Activated CD8-positive, alpha-beta memory T cell treated with anti-CD3 and anti-CD28 coated beads, Interleukin-2, amount 10 ng/mL, durations not matched to agents 7 days and 5 days (primary cell): ENCODE measurements at regions not wholly inside any gene's neighbourhood (a gene's known extent, or its start where the extent isn't known, plus 50 kb on each side); places are given as distances from the start of the nearest gene placed in this dataset.

Experiments
- ATAC-seq: fragments of 150-1000 bp; cut with Tn5 transposase; one replicate; pipeline ENCODE4 v1.10.0; 2021; ENCODE audit warnings: moderate library complexity
- CTCF ChIA-PET: fragments of 350-600 bp; sonication (Branson Sonifier 250); formaldehyde crosslinking; loops from one replicate; lab custom pipeline; 2021; ENCODE audit warnings: antibody characterized with exemption; lab: Charles Lee
- DNase-seq: peaks from one replicate; pipeline ENCODE4 v3.0.0-alpha.2; 2020
- H3K27ac Mint-ChIP-seq: one replicate; pipeline ENCODE4 v1.8.0; 2021; ENCODE audit warnings: mild to moderate bottlenecking, mixed read lengths
- H3K27me3 Mint-ChIP-seq: one replicate; pipeline ENCODE4 v1.8.0; 2021; ENCODE audit warnings: mixed read lengths
- H3K36me3 Mint-ChIP-seq: one replicate; pipeline ENCODE4 v1.8.0; 2021; ENCODE audit warnings: mild to moderate bottlenecking, mixed read lengths
- H3K4me1 Mint-ChIP-seq: one replicate; pipeline ENCODE4 v1.8.0; 2021; ENCODE audit warnings: mixed read lengths
- H3K4me3 Mint-ChIP-seq: one replicate; pipeline ENCODE4 v1.8.0; 2021; ENCODE audit warnings: mild to moderate bottlenecking, moderate library complexity, mixed read lengths
- H3K9me3 Mint-ChIP-seq: one replicate; pipeline ENCODE4 v1.8.0; 2022; ENCODE audit warnings: low read depth, mixed read lengths

GRCh38 chr21:15164678-15165303 lies 100.0 kb upstream of the NRIP1 start:
- DNase-seq (no peak), ATAC-seq (no peak)
- Mint-ChIP-seq H3K4me1 (no peaks in the 10 kb centered on the region), H3K27me3 (no peaks in the 10 kb centered on the region), H3K36me3 (no peaks in the 10 kb centered on the region), H3K4me3 (no peak overlapping the region), H3K27ac (no peak overlapping the region), H3K9me3 (no peaks in the 10 kb centered on the region)
- CTCF ChIA-PET = no interaction called here

- DNase-seq (no peak), ATAC-seq (no peak)
- Mint-ChIP-seq H3K4me1 (no peaks in the 10 kb centered on the region), H3K36me3 (no peaks in the 10 kb centered on the region), H3K27ac (no peak overlapping the region), H3K9me3 (no peaks in the 10 kb centered on the region), H3K27me3 (no peaks in the 10 kb centered on the region), H3K4me3 (no peak overlapping the region)
- CTCF ChIA-PET = no interaction called here
Observed at GRCh38 chr21:15170614-15171013, 105.8 kb upstream of the NRIP1 start.

GRCh38 chr21:15171546-15171945 lies 106.7 kb upstream of the NRIP1 start:
- Mint-ChIP-seq H3K27ac (no peak overlapping the region), H3K9me3 (no peaks in the 10 kb centered on the region), H3K4me3 (no peak overlapping the region), H3K36me3 (no peaks in the 10 kb centered on the region), H3K4me1 (no peaks in the 10 kb centered on the region), H3K27me3 (no peaks in the 10 kb centered on the region)
- DNase-seq = no peak
- no peak for ATAC-seq
- CTCF ChIA-PET = no interaction called here

- Mint-ChIP-seq H3K27ac (no peak overlapping the region), H3K4me1 (no peaks in the 10 kb centered on the region), H3K9me3 (no peaks in the 10 kb centered on the region), H3K27me3 (no peaks in the 10 kb centered on the region), H3K36me3 (no peaks in the 10 kb centered on the region), H3K4me3 (no peak overlapping the region)
- DNase-seq (no peak), ATAC-seq (no peak)
- CTCF ChIA-PET = no interaction called here
Observed at GRCh38 chr21:15172963-15173362, 108.2 kb upstream of the NRIP1 start.

- Mint-ChIP-seq H3K27ac (no peak overlapping the region), H3K4me1 (no peaks in the 10 kb centered on the region), H3K4me3 (no peak overlapping the region), H3K27me3 (no peaks in the 10 kb centered on the region), H3K9me3 (no peaks in the 10 kb centered on the region), H3K36me3 (no peaks in the 10 kb centered on the region)
- no peak for ATAC-seq
- no peak for DNase-seq
- CTCF ChIA-PET = no interaction called here
Observed at GRCh38 chr21:15174923-15175322, 110.1 kb upstream of the NRIP1 start.

- H3K36me3 Mint-ChIP-seq = no peaks in the 10 kb centered on the region
- DNase-seq (no peak), ATAC-seq (no peak)
- CTCF ChIA-PET = no interaction called here
- no peaks in the 10 kb centered on the region for H3K9me3 Mint-ChIP-seq
- no peak overlapping the region for H3K4me3 Mint-ChIP-seq
- H3K4me1 Mint-ChIP-seq = no peaks in the 10 kb centered on the region
- H3K27me3 Mint-ChIP-seq = no peaks in the 10 kb centered on the region
- H3K27ac Mint-ChIP-seq = no peak overlapping the region
Observed at GRCh38 chr21:15182731-15183130, 117.9 kb upstream of the NRIP1 start.

- Mint-ChIP-seq H3K9me3 (no peaks in the 10 kb centered on the region), H3K4me3 (no peak overlapping the region), H3K36me3 (no peaks in the 10 kb centered on the region), H3K27ac (no peak overlapping the region), H3K4me1 (no peaks in the 10 kb centered on the region), H3K27me3 (no peaks in the 10 kb centered on the region)
- CTCF ChIA-PET = no interaction called here
- no peak for DNase-seq
- ATAC-seq = no peak
Observed at GRCh38 chr21:15183813-15184257, 119.0 kb upstream of the NRIP1 start.

GRCh38 chr21:15190412-15190811 lies 125.6 kb upstream of the NRIP1 start:
- H3K27me3 Mint-ChIP-seq = no peaks in the 10 kb centered on the region
- DNase-seq (no peak), ATAC-seq (no peak)
- no peaks in the 10 kb centered on the region for H3K4me1 Mint-ChIP-seq
- no peaks in the 10 kb centered on the region for H3K9me3 Mint-ChIP-seq
- H3K36me3 Mint-ChIP-seq = no peaks in the 10 kb centered on the region
- H3K4me3 Mint-ChIP-seq = no peak overlapping the region
- no peak overlapping the region for H3K27ac Mint-ChIP-seq
- CTCF ChIA-PET = no interaction called here

GRCh38 chr21:15190837-15191236 lies 126.0 kb upstream of the NRIP1 start:
- CTCF ChIA-PET = no interaction called here
- Mint-ChIP-seq H3K27me3 (peaks cover under 1% of the 10 kb centered on the region), H3K9me3 (no peaks in the 10 kb centered on the region), H3K36me3 (no peaks in the 10 kb centered on the region), H3K4me1 (no peaks in the 10 kb centered on the region), H3K4me3 (no peak overlapping the region), H3K27ac (no peak overlapping the region)
- ATAC-seq = no peak
- DNase-seq = no peak

GRCh38 chr21:15191342-15191741 lies 126.5 kb upstream of the NRIP1 start:
- Mint-ChIP-seq H3K36me3 (no peaks in the 10 kb centered on the region), H3K9me3 (no peaks in the 10 kb centered on the region)
- no peak for ATAC-seq

GRCh38 chr21:15192243-15192642 lies 127.4 kb upstream of the NRIP1 start:
- Mint-ChIP-seq H3K27me3 (peaks cover 4% of the 10 kb centered on the region), H3K9me3 (no peaks in the 10 kb centered on the region), H3K4me3 (no peak overlapping the region), H3K4me1 (no peaks in the 10 kb centered on the region), H3K27ac (no peak overlapping the region), H3K36me3 (no peaks in the 10 kb centered on the region)
- DNase-seq (no peak), ATAC-seq (no peak)
- CTCF ChIA-PET = no interaction called here

More at GRCh38 chr21:15191342-15191741, 126.5 kb upstream of the NRIP1 start:
- CTCF ChIA-PET = no interaction called here
- no peak overlapping the region for H3K27ac Mint-ChIP-seq
- no peak for DNase-seq
- H3K27me3 Mint-ChIP-seq = peaks cover 4% of the 10 kb centered on the region
- H3K4me1 Mint-ChIP-seq = no peaks in the 10 kb centered on the region
- no peak overlapping the region for H3K4me3 Mint-ChIP-seq

- ATAC-seq (no peak), DNase-seq (no peak)
- Mint-ChIP-seq H3K27ac (no peak overlapping the region), H3K4me3 (no peak overlapping the region), H3K4me1 (no peaks in the 10 kb centered on the region), H3K9me3 (no peaks in the 10 kb centered on the region), H3K36me3 (no peaks in the 10 kb centered on the region), H3K27me3 (peaks cover 4% of the 10 kb centered on the region)
- CTCF ChIA-PET = no interaction called here
Observed at GRCh38 chr21:15193937-15194336, 129.1 kb upstream of the NRIP1 start.

- Mint-ChIP-seq H3K36me3 (no peaks in the 10 kb centered on the region), H3K4me3 (no peak overlapping the region), H3K9me3 (no peaks in the 10 kb centered on the region), H3K27me3 (peaks cover 4% of the 10 kb centered on the region), H3K4me1 (no peaks in the 10 kb centered on the region), H3K27ac (no peak overlapping the region)
- CTCF ChIA-PET = interaction anchor here (0.6 kb wide), 1 partner anchor 149 kb away, joined by 3 read pairs; no protein-coding TSS in a partner anchor
- DNase-seq = no peak
- no peak for ATAC-seq
Observed at GRCh38 chr21:15195104-15195503, 130.3 kb upstream of the NRIP1 start.

- ATAC-seq = no peak
- no peak overlapping the region for H3K27ac Mint-ChIP-seq
Observed at GRCh38 chr21:15195768-15196167, 131.0 kb upstream of the NRIP1 start.

More at GRCh38 chr21:15195768-15196167, 131.0 kb upstream of the NRIP1 start:
- DNase-seq = no peak
- Mint-ChIP-seq H3K4me1 (no peaks in the 10 kb centered on the region), H3K27me3 (peaks cover 4% of the 10 kb centered on the region), H3K9me3 (no peaks in the 10 kb centered on the region), H3K36me3 (no peaks in the 10 kb centered on the region), H3K4me3 (no peak overlapping the region)
- CTCF ChIA-PET = interaction anchor here (0.6 kb wide), 1 partner anchor 150 kb away, joined by 3 read pairs; no protein-coding TSS in a partner anchor
